ENCODE measurements at regions not wholly inside any gene's neighbourhood (a gene's known extent, or its start where the extent isn't known, plus 50 kb on each side); places are given as distances from the start of the nearest gene placed in this dataset.

DNA sequence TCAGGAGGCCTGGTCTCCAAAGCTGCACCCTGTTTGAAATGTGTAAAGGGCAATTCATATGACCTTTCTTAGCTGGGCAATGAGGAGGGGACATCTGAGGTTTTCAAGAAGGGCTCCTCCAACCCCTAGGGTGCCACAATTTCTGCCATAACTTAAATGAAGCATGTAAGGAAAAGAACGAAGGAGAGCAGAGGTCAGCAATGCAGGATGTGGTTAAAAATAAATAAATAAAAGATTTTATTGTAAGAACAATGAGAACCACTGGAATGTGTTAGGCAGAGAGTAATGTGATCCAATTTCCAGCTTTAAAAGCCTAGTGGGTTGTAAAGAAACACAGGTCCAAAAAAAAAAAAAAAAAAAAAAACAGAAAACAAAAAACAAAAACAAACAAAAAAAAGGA is 673.1 kb downstream of the TNS3 start:
- TF ChIP-seq, protein P1, sequence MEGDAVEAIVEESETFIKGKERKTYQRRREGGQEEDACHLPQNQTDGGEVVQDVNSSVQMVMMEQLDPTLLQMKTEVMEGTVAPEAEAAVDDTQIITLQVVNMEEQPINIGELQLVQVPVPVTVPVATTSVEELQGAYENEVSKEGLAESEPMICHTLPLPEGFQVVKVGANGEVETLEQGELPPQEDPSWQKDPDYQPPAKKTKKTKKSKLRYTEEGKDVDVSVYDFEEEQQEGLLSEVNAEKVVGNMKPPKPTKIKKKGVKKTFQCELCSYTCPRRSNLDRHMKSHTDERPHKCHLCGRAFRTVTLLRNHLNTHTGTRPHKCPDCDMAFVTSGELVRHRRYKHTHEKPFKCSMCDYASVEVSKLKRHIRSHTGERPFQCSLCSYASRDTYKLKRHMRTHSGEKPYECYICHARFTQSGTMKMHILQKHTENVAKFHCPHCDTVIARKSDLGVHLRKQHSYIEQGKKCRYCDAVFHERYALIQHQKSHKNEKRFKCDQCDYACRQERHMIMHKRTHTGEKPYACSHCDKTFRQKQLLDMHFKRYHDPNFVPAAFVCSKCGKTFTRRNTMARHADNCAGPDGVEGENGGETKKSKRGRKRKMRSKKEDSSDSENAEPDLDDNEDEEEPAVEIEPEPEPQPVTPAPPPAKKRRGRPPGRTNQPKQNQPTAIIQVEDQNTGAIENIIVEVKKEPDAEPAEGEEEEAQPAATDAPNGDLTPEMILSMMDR (IDR thresholded peaks at IDR 0.05) = no peak
- TF ChIP-seq POLR2A (IDR thresholded peaks at IDR 0.05) = no peak

Measured in adrenal gland (tissue), 5 donors.